ENCODE measurements at regions not wholly inside any gene's neighbourhood (a gene's known extent, or its start where the extent isn't known, plus 50 kb on each side); places are given as distances from the start of the nearest gene placed in this dataset.

GRCh38 chr3:102162251-102162650, 272.6 kb upstream of the ZPLD1 start:
- TF ChIP-seq CTCF (IDR thresholded peaks at IDR 0.05; ENCODE audit: borderline replicate concordance, extremely low read depth, low read length, poor library complexity, severe bottlenecking) (no peak), EZH2 (IDR thresholded peaks at IDR 0.05; ENCODE audit: borderline replicate concordance, low read depth, low read length, severe bottlenecking) (no peak)

All from DND-41 (cell line).